NCI-H526 treated with DMSO at 0.1 percent for 48 hours (cell line): ENCODE measurements at regions not wholly inside any gene's neighbourhood (a gene's known extent, or its start where the extent isn't known, plus 50 kb on each side); places are given as distances from the start of the nearest gene placed in this dataset.
A peak's percentile ranks its signal among the peaks of the same experiment; 100 is the strongest.
"Not testable (repeated sequence)": the region's sequence is repeated elsewhere in the genome, so short reads cannot be mapped to it uniquely, and the experiment has no call there.

Experiments
- DNase-seq: peaks from one replicate; lab custom pipeline; 2025; lab: John Stamatoyannopoulos, UW

DNA sequence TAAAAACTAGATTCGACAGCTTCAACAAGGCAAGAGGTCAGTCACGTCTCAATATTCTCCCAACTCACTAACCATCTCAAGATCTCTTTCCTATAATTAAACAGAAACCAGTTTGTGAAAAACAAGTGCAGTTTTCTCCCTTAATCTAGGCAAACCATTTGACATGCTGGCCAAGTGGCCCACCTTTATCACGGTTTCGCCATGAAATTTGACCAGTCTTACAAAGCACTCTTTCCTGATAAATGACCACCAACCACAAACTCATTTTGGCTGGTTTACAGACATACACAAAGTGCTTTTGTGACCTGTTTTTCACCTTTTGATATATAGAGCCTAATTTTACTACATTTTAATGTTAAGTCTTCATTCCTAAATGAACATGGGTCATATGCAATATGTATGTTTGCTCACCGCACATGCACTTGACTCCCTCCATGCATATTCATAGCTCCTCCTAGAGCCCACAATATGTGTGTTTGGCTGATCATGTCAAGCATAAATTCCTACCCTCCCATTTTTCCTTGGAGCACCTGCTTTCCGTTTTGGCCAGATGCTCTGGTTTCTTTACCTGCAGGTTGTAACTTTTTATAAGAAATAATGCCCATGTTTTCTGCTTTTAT, 385.1 kb downstream of the RAD51AP2 start:
- DNase-seq, result peak; percentile 85

GRCh38 chr2:17130627-17131026, 387.6 kb downstream of the RAD51AP2 start:
- not testable (repeated sequence) for DNase-seq

DNA sequence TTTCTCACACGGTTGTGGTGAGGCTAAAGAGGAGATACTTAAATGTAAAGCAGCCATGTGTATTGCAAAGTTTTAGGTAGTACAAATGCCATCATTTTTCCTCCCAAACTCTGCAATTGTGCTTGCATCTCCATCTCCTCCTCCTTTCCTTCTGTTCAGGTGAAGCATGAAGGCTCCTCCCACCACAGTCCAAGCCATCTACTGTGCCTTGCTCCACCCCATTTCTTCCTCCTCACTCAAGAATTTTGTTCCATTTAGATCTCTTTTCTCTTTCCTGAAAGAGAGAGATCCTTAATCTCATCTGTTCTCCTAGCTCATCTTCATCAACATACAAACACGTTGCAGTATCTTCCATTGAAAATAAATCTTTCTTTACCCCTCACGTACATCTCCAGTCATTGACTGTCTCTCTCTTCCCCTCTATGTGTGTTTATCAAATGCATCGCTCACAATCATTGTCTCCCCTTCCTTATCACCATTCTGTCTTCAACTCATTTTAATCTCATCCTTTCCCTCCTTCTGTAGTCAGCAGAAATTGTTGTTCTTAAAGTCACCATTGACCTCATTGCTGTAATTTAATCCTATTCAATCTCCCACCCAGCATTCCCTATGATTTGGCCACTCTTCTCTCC, 392.1 kb downstream of the RAD51AP2 start:
- DNase-seq, result no peak

DNA sequence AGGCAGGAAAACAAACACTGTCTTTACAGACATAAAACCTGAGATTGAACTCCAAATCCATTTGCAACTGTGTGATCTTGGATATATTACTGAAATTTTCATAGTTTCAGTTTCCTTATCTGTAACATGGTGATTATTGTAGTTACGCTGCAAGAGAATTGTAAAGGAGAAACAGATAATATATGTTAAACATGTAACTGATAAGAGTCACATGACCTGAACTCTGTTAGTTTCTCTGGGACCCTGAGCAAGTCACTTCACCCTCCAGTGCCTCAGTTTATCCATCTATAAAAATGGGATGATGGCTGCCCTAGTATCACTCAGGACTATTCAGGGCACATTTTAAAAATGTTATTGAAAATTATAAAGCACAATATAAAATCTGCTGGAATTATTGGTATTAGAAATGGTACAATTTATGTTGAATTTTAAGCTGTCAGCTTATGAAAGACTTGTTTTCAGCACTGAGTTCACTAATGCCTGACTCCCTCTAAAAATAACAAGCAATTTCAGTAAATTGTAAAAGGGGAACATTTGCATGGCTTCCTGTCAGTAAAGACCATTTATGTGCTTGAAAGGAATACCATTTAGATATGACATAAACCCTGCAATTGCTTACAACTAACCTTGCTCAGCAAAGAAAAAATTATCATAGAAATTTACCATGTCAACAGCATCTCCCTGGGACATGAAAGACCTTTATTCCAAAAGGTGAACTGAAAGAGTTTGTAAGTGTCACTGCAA, 393.5 kb downstream of the RAD51AP2 start:
- no peak for DNase-seq

- DNase-seq, result no peak
These were observed 395.2 kb downstream of the RAD51AP2 start for GRCh38 chr2:17122887-17123501.

GRCh38 chr2:17115466-17115865, 402.8 kb downstream of the RAD51AP2 start:
- DNase-seq, result no peak

GRCh38 chr2:17115042-17115441, 403.2 kb downstream of the RAD51AP2 start:
- no peak for DNase-seq

GRCh38 chr2:17107871-17108270, 410.4 kb downstream of the RAD51AP2 start:
- DNase-seq, result no peak

DNA sequence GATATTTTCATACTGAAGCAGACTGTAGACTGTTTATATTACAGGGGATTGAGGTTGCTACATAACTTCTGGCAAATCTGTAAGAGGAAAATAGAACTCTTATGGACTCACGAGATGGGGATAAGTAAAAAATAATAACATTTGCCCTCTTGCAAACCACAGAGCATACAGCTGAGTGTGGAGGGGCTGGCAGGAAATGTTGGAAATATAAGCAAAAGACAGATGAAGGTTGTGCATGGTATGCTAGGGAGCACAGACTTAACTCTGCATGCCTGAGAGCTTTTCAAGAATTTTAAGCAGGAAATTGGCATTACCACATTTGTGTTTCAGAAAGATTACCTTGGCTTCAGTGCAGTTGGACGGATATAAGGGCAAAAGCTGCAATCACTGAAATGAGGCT, 411.1 kb downstream of the RAD51AP2 start:
- no peak for DNase-seq

GRCh38 chr2:17106418-17106817, 411.8 kb downstream of the RAD51AP2 start:
- DNase-seq, result no peak

- DNase-seq, result peak; percentile 79
These were observed 413.8 kb downstream of the RAD51AP2 start for GRCh38 chr2:17104454-17104853.

DNA sequence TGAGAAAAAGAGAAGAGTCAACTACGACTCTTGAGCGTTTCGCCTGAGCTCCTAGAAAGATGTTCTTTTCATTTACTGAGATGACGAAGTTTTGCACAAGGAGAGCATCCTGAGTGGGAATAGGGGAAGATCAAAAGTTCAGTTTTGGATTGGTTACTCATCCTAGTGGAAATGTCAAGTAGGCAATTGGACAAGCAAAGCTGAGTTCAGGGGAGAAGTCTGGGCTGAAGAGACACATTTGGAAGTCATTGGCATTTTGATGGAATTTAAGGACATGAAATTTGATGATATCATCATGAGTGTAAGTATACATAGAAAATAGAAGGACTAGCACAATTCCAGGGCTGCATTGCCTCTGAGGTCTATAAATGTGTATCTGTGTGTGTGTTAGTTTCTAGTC, 416.6 kb downstream of the RAD51AP2 start:
- DNase-seq, result no peak

DNA sequence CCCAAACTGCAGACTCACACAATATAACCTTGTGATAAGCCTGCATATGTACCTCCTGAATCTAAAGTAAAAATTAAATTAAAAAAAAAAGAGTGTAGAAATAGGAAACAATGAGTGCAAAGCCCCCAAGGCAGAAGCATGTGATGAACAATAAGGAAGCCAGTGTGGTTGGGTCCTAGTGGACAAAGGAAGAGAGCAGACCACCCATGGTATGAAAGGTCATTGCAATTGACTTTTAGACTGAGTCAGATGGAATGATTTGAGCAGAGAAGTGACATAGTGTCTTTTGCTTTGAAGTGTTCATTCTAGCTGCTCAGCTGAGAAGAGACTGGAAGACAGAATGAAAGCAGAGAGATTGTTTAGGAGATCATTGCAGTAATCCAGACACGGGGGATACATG, 417.1 kb downstream of the RAD51AP2 start:
- peak; percentile 17 for DNase-seq

- no peak for DNase-seq
These were observed 422.9 kb downstream of the RAD51AP2 start for GRCh38 chr2:17095340-17095739.

- no peak for DNase-seq
These were observed 424.5 kb downstream of the RAD51AP2 start for GRCh38 chr2:17093712-17094111.

- DNase-seq, result no peak
These were observed 421.4 kb upstream of the CYRIA start for GRCh38 chr2:17086990-17087389.

GRCh38 chr2:17085546-17086202, 420.0 kb upstream of the CYRIA start:
- no peak for DNase-seq

GRCh38 chr2:17084877-17085276, 419.2 kb upstream of the CYRIA start:
- DNase-seq, result no peak

DNA sequence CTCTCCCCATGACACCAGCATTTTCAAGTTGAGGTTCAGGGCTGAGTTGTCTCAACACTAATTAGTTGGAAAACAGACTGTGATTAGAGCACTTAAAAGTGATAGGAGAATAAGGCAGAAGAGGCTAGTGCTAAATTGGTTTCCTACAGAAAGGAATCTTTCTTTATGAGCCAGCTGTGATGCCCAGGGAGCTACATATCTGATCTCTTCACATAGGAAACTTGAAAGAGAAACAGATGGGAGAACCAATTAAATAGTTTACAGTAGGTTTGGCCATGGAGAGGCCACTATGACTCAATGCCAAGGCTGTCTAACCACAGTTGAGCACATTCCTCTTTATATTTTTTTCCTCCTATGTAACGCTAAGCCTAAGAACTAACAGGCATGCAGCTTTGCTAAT, 418.3 kb upstream of the CYRIA start:
- DNase-seq, result no peak

- DNase-seq, result no peak
These were observed 413.6 kb upstream of the CYRIA start for GRCh38 chr2:17079262-17079661.

DNA sequence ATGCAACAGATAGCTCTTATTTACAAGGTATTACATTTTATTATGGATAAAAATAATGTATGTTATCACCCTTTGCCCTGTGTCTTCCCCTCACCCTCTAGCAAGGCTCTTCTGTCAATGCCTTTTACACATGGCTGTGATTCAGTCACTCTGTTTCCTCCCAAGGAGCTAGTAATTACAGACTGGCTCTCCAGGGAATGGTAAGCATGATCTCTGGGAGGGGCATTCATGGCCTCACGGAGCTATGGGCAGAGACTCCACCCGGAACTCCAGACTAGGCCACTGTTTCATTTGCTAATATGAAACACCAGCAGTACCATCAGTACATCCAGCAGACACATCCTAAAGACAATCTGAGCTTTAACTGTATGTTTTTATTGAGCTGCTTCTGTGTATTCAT, 410.9 kb upstream of the CYRIA start:
- no peak for DNase-seq

DNA sequence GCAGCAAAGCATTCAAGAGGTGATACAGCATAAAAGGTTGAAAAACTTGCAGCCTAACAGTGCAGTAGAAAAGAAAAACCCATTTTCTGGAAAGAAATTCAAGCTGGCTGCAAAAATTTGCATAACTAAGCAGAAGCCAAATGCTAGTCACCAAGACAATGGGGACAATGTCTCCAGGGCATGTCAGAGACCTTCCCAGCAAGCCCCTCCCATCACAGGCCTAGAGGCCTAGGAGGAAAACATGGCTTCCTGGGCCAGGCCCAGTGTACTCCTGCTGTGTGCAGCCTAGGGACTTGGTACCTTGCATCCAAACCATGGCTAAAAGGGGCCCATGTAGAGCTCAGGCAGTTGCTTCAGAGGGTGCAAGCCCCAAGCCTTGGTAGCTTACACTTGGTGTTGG, 405.1 kb upstream of the CYRIA start:
- no peak for DNase-seq
